Right hindlimb (tissue), 1 donor: ENCODE measurements at regions not wholly inside any gene's neighbourhood (a gene's known extent, or its start where the extent isn't known, plus 50 kb on each side); places are given as distances from the start of the nearest gene placed in this dataset.

Source experiments
- DNase-seq: peaks from one replicate; pipeline ENCODE4 v3.0.0-alpha.2; 2018

DNA sequence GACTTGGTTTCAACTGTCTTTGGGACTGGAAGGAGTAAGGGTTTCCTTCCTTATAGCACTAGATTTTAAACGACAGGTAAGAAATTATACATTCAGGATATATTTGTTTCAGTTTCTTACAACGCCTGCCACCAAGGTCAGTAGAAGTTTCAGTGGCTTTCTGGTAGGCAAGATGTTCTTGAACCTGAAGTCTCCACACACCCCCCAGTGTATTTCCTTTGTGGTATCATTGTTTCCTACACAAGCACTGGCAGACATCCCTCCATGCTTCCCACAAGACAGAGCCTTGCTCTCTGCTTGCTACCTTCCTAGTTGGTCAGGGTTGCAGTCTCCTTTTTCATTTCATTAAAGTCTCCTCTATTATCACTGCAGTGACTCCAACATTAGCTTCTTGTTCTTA lies 283.1 kb downstream of the FLRT2 start:
- no peak for DNase-seq

DNA sequence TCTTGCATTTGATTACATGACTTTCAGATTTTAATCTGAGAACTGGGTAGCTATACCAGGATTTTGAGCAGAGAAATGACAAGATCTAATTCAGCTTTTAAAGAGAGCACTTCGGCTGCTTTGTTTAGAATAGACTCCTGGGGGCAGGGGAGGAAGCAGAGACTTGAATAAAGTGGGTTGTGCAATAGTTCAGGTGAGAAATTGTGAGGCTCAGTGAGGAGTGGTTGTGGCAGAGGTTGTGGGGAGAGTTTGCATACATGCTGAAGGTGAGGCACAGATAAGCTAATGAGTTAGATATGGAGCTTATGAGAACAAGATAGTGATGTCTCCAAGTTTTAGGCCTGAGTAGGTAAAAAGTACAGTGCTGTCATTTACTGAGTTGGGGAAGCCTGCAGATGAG lies 281.4 kb downstream of the FLRT2 start:
- no peak for DNase-seq

GRCh38 chr14:85799668-85800067 lies 269.7 kb downstream of the FLRT2 start:
- no peak for DNase-seq

GRCh38 chr14:85798856-85799255 lies 268.9 kb downstream of the FLRT2 start:
- DNase-seq = peak; percentile 77

GRCh38 chr14:85793533-85793932 lies 263.6 kb downstream of the FLRT2 start:
- DNase-seq = no peak

GRCh38 chr14:85789506-85789905 lies 259.6 kb downstream of the FLRT2 start:
- DNase-seq = no peak

- DNase-seq = no peak
Measured at GRCh38 chr14:85788470-85789233, 258.7 kb downstream of the FLRT2 start.

- DNase-seq = no peak
Measured at GRCh38 chr14:85766295-85766694, 236.4 kb downstream of the FLRT2 start.

- peak; percentile 77 for DNase-seq
Measured at GRCh38 chr14:85764822-85765221, 234.9 kb downstream of the FLRT2 start.

- peak; percentile 44 for DNase-seq
Measured at GRCh38 chr14:85762526-85762925, 232.6 kb downstream of the FLRT2 start.

DNA sequence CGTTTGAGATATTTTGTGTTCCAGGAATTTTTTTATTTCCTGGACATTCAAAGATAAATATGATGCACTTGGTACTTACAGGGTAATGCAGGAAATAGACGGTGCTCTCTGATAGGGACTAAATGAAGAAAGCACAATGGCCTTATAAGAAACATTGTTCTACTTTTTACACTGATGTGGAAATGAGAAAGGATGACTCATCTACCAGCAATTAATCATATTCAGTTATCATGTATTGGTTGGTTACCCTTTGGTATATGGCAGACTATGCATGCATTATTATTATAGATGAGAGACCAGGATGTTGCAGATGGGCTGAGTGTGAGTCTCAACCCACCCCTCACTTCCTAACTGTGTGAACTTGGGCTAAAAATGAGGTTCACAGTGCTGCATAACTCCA lies 222.2 kb downstream of the FLRT2 start:
- DNase-seq = no peak

DNA sequence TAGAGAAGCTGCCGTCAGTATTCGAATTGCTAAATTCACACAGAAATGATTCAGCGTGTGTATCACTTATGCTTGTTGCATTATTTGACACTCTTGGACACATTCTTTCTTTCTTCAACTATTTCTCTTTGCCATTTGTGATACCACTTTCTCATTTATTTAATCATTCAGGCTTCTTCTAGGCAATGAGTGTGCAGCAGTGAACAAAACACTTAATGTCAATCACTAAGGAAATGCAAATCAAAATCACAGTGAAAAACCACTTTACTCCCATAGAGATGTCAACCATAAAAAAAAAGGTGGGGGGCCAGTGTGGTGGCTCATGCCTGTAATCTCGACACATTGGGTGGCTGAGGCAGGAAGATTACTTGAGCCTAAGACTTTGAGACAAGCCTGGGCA lies 214.6 kb downstream of the FLRT2 start:
- no peak for DNase-seq

DNA sequence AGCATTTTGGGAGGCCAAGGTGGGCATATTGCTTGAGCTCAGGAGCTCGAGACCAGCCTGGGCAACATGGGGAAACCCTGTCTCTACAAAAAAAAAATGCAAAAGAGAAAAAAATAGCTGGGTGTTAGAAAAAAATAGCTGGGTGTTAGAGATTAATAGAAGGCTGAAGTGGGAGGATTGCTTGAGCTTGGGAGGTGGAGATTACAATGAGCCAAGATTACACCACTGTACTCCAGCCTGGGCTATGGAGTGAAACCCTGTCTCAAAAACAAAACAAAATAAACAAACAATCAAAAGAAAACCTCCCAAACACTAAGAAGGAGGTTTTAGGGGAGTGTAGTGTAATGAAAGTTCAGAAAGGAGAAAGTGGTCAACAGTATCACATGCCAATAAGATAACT lies 202.1 kb downstream of the FLRT2 start:
- DNase-seq = no peak

- peak; percentile 69 for DNase-seq
Measured at GRCh38 chr14:85731186-85731585, 201.2 kb downstream of the FLRT2 start.

DNA sequence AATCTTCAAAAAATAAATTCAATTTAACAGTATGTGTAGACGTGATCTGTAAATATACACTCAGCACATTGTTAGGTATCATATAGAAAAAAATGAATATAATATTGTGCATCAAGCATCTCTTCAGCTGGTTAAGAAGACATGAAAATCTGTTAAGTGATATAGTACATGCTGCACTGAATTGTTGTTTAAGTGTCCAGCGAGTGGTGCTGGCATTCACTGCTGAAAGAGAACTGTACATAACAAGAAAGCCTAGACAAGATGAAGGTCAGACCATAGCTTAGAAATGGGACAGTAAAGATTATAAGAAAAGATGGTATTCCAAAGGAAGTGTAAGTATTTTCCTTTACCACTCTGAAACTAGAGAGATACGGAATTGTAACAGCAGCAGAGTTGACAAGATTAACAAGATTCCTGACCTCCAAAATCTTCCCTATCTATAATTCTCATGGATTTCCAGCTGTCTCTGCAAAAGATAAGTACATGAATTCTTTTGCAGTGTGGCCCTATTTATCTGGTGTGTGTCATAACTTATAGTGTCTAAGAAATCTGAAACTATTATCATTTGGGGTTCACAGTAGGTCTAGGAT lies 198.6 kb downstream of the FLRT2 start:
- DNase-seq = no peak

GRCh38 chr14:85714069-85714468 lies 184.1 kb downstream of the FLRT2 start:
- DNase-seq = no peak

DNA sequence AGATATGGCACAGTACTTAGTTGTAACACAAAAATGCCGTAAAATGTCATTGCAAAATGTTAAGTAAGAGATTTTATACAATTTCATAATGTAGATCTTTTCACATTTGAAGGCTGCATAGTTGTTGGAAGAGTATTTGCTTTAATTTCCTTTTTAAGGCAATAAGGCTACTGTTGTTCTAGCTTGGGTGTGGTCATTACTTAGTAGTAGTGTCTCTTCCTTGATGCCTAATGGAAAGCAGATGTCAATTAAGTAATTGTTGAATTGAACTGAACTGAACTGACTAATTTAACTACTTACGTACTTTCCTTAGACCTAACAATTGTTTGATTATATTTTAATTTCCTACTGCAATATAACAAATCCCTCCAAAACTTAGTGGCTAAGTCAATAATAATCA lies 181.7 kb downstream of the FLRT2 start:
- no peak for DNase-seq
